HepG2 (cell line): ENCODE measurements at regions not wholly inside any gene's neighbourhood (a gene's known extent, or its start where the extent isn't known, plus 50 kb on each side); places are given as distances from the start of the nearest gene placed in this dataset.

ENCODE experiments used
- ATAC-seq: fragments of 200-7000 bp; cut with Tn5 transposase; 3 replicates; pipeline ENCODE4 v1.9.1; 2020; ENCODE audit warnings: mild to moderate bottlenecking, moderate library complexity
- BruUV-seq: library from RNA; stranded (reverse); fragments of 400-500 nt; replicated peaks from 2 replicates; lab custom pipeline; 2021; lab: Mats Ljungman, UMichigan
- CTCF ChIA-PET: fragments of 300-600 bp; formaldehyde crosslinking; extraction: SDS; loops from one replicate; lab custom pipeline; 2021; ENCODE audit warnings: low total read pairs, inconsistent platforms, low intra/inter-chr PET ratio; lab: Yijun Ruan, JAX
- POLR2A ChIA-PET: fragments of 350-600 bp; sonication (Branson Sonifier 250); formaldehyde crosslinking; loops from one replicate; lab custom pipeline; 2020; ENCODE audit warnings: antibody characterized with exemption, inconsistent platforms; lab: Yijun Ruan, JAX
- DNase-seq: peaks from one replicate; pipeline ENCODE4 v3.0.0-alpha.2; 2015; ENCODE audit warnings: low spot score
- FAIRE-seq: peaks from 3 replicates; lab custom pipeline; 2011; peaks lifted over from hg19 to GRCh38; lab: Jason Lieb, UNC
- H2AFZ ChIP-seq: one replicate; pipeline ENCODE4 v1.6.1; 2011; ENCODE audit warnings: low read length, inconsistent platforms
- H3K27ac ChIP-seq: fragments of 300-600 bp; 3 replicates; pipeline ENCODE4 v1.8.0; 2011; ENCODE audit warnings: mixed run types, mild to moderate bottlenecking, mixed read lengths, low read length, inconsistent platforms; ENCODE audit not compliant: insufficient read depth; ENCODE audit errors: extremely low read length
- H3K27me3 ChIP-seq, 2 experiments: fragments of 200-600 bp in 1 of 2; 2 replicates in 1 of 2; 3 replicates in 1 of 2; pipeline versions ENCODE4 v1.6.0 to v1.8.0; 2011; ENCODE audit warnings: low read length in 2 of 2, mild to moderate bottlenecking in 2 of 2, moderate library complexity in 2 of 2, inconsistent platforms in 1 of 2; ENCODE audit not compliant: insufficient read depth in 2 of 2, control insufficient read depth in 1 of 2
- H3K36me3 ChIP-seq, 2 experiments: fragments of 200-600 bp in 1 of 2; replicated peaks in 1 of 2; 2 replicates in 1 of 2; 3 replicates in 1 of 2; pipeline versions ENCODE4 v1.5.1 to v1.8.0; 2011; ENCODE audit warnings: low read length in 2 of 2, inconsistent platforms in 1 of 2; ENCODE audit not compliant: insufficient read depth in 2 of 2, control insufficient read depth in 1 of 2
- H3K4me1 ChIP-seq: 2 replicates; pipeline ENCODE4 v1.5.1; 2012; ENCODE audit warnings: low read length, inconsistent platforms; ENCODE audit not compliant: insufficient read depth
- H3K4me2 ChIP-seq: 2 replicates; pipeline ENCODE4 v1.6.0; 2011; ENCODE audit warnings: low read depth, low read length, inconsistent platforms
- H3K4me3 ChIP-seq, 3 experiments: fragments of 200-600 bp in 1 of 3; sonication (generic), shearing (Covaris generic) in 1 of 3; replicated peaks in 1 of 3; 2 replicates each; pipeline ENCODE4 v1.5.1; 2011 to 2016; ENCODE audit warnings: low read length in 3 of 3, inconsistent platforms in 2 of 3, low read depth in 2 of 3, mild to moderate bottlenecking in 2 of 3, control low read depth in 1 of 3, mixed read lengths in 1 of 3; ENCODE audit not compliant: insufficient read depth in 1 of 3
- H3K79me2 ChIP-seq: one replicate; pipeline ENCODE4 v1.6.1; 2011; ENCODE audit warnings: low read length, inconsistent platforms; ENCODE audit not compliant: insufficient read depth
- H3K9ac ChIP-seq: 2 replicates; pipeline ENCODE4 v1.6.0; 2011; ENCODE audit warnings: mild to moderate bottlenecking, low read depth, low read length, inconsistent platforms; ENCODE audit not compliant: insufficient read depth
- H3K9me3 ChIP-seq: 2 replicates; pipeline ENCODE4 v1.5.1; 2012; ENCODE audit warnings: mild to moderate bottlenecking, low read length
- H4K20me1 ChIP-seq: 2 replicates; pipeline ENCODE4 v1.6.0; 2011; ENCODE audit warnings: inconsistent platforms, mild to moderate bottlenecking, low read length, moderate library complexity; ENCODE audit not compliant: insufficient read depth
- ATF1 ChIP-seq: IDR thresholded peaks from 2 replicates; pipeline ENCODE4 v1.6.1; 2016; ENCODE audit warnings: mild to moderate bottlenecking, control low read depth
- DMAP1 ChIP-seq: IDR thresholded peaks from 2 replicates; pipeline ENCODE4 v1.6.1; 2016
- FOXA1 ChIP-seq, 2 experiments: fragments of 450-650 bp in 1 of 2; sonication (generic) in 1 of 2; formaldehyde crosslinking in 1 of 2; IDR thresholded peaks; 2 replicates each; pipeline versions ENCODE4 v1.4.0 to v1.6.1; 2016 to 2020; ENCODE audit warnings: missing genetic modification reagents in 1 of 2
- MTF2 ChIP-seq: sonication (generic); formaldehyde crosslinking; IDR thresholded peaks from 2 replicates; pipeline ENCODE4 v1.5.0; 2020; ENCODE audit warnings: missing genetic modification reagents, borderline replicate concordance
- PHF8 ChIP-seq: sonication (generic); formaldehyde crosslinking; IDR thresholded peaks from 2 replicates; pipeline ENCODE4 v1.5.0; 2020; ENCODE audit warnings: missing genetic modification reagents
- PLRG1 ChIP-seq: fragments of 450-650 bp; conservative IDR thresholded peaks from 2 replicates; pipeline ENCODE4 v1.6.1; 2016
- POLR2AphosphoS5 ChIP-seq: IDR thresholded peaks from 2 replicates; pipeline ENCODE4 v1.6.1; 2012; ENCODE audit warnings: low read depth, low read length
- PRMT3 ChIP-seq: sonication (generic); formaldehyde crosslinking; IDR thresholded peaks from 2 replicates; pipeline ENCODE4 v1.8.1; 2022; ENCODE audit warnings: low read depth, mild to moderate bottlenecking, moderate library complexity, missing genetic modification reagents, borderline replicate concordance
- RFXAP ChIP-seq: sonication (generic); formaldehyde crosslinking; IDR thresholded peaks from 2 replicates; pipeline ENCODE4 v1.4.0; 2020; ENCODE audit warnings: missing genetic modification reagents, borderline replicate concordance
- SMAD9 ChIP-seq: sonication (generic); formaldehyde crosslinking; IDR thresholded peaks from 2 replicates; pipeline ENCODE4 v1.5.1; 2020; ENCODE audit warnings: mild to moderate bottlenecking, missing genetic modification reagents
- SOX5 ChIP-seq: IDR thresholded peaks from 2 replicates; pipeline ENCODE4 v1.6.1; 2016; ENCODE audit warnings: borderline replicate concordance
- SRY ChIP-seq: sonication (generic); formaldehyde crosslinking; IDR thresholded peaks from 2 replicates; pipeline ENCODE4 v1.8.0; 2022; ENCODE audit warnings: mild to moderate bottlenecking, missing genetic modification reagents
- ZBTB7B ChIP-seq: sonication (generic); formaldehyde crosslinking; IDR thresholded peaks from 2 replicates; pipeline ENCODE4 v1.4.0; 2020; ENCODE audit warnings: missing genetic modification reagents
- ZFP90 ChIP-seq: sonication (generic); formaldehyde crosslinking; IDR thresholded peaks from 2 replicates; pipeline ENCODE4 v1.8.0; 2022; ENCODE audit warnings: missing genetic modification reagents, mild to moderate bottlenecking, inconsistent platforms, borderline replicate concordance
- ZNF251 ChIP-seq: sonication (generic); formaldehyde crosslinking; IDR thresholded peaks from 2 replicates; pipeline ENCODE4 v1.9.0; 2021; ENCODE audit warnings: mild to moderate bottlenecking, missing genetic modification reagents
- WGBS: methylation state at CpG from one replicate; pipeline ENCODE4 v1.1.6; 2017; ENCODE audit warnings: low lambda C conversion rate; 5-methylcytosine and 5-hydroxymethylcytosine counted together
- in situ Hi-C: cut with HindIII; loops from 2 replicates; pipeline ENCODE4 v1.10.0; 2017; ENCODE audit warnings: low pct_unique_long_range_greater_than_20kb; ENCODE audit not compliant: extremely low pct_ligation_motif_present
- intact Hi-C: fragments of 100-400 bp; cut with micrococcal nuclease; formaldehyde crosslinking; loops from one replicate; pipeline ENCODE4 v1.10.0; 2022; ENCODE audit not compliant: unreplicated experiment
- TF ChIP-seq, protein P1 (sequence below): sonication (generic); formaldehyde crosslinking; IDR thresholded peaks from 2 replicates; pipeline ENCODE4 v1.4.0; 2020; ENCODE audit warnings: mild to moderate bottlenecking, missing genetic modification reagents
- TF ChIP-seq, protein P2 (sequence below): sonication (generic); formaldehyde crosslinking; IDR thresholded peaks from 2 replicates; pipeline ENCODE4 v1.4.0; 2020; ENCODE audit warnings: mild to moderate bottlenecking, missing genetic modification reagents

DNA sequence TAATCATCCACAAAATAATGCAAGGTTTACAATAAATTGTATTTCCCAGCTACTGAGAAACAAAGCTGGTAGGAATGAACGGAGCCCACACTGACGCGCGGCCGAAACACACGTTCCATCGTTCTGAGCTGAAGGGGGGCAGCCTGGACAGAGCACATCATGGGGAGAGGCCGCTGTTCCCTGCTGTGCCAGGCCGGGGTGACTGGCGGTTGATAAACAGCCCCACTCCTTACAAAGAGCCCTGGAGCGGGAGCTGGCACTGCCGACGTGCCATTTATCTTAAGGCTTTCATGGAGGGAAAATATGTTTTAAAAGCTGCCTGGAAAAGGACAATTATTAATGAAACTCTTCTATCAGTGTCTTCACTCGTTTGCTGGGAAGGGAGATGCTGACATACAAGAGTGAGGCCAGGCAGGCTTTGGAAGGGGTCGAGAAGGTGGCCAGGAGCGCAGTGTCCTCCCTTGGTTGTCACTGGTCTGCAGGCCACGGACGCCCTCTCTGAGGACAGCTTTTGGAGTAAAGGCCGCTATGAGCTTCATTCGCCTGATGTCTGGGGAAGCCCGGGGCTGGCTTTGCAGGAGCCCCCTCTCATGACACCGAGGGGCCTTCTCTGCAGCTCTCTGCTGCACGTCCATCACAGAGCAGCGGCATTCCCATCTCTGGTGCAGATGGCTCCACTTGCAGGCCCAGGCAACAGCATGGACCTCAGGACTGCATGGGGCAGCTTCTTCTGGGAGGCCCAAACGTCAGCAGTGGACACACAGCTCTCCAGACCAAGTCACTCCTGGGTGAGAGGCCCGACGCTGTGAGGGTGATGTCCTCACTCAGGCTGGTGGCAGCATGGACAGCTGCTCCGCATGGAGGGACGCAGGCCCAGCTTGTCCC is 355.3 kb upstream of the SFSWAP start:
- H3K27ac ChIP-seq = no peak overlapping the region
- ATAC-seq (no peak), FAIRE-seq (no peak), DNase-seq (no peak)
- no peak overlapping the region for H2AFZ ChIP-seq
- ChIA-PET POLR2A (no interaction called here), CTCF (no interaction called here)
- intact Hi-C loops (no loop called here), in situ Hi-C loops (no loop called here)
- H3K9me3 ChIP-seq = no peaks in the 10 kb centered on the region
- H4K20me1 ChIP-seq = no peaks in the 10 kb centered on the region
- H3K4me1 ChIP-seq = no peaks in the 10 kb centered on the region
- 48% methylated on average over 20 of the region's 29 CpGs for WGBS
- no peaks in the 10 kb centered on the region for H3K36me3 ChIP-seq
- no peak overlapping the region for H3K9ac ChIP-seq
- BruUV-seq = no TSS peak
- no peaks in the 10 kb centered on the region for H3K79me2 ChIP-seq
- no peak overlapping the region for H3K4me3 ChIP-seq
- TF ChIP-seq FOXA1 (IDR thresholded peaks at IDR 0.05) (no peak), FOXA1 (CRISPR knock-in tag; IDR thresholded peaks at IDR 0.05) (no peak), PLRG1 (no peak), SRY (CRISPR knock-in tag) (no peak), SOX5 (CRISPR knock-in tag) (no peak), ZFP90 (CRISPR knock-in tag) (no peak), ZBTB7B (CRISPR knock-in tag) (no peak), SMAD9 (CRISPR knock-in tag) (no peak), POLR2AphosphoS5 (no peak), DMAP1 (no peak), PRMT3 (CRISPR knock-in tag) (no peak), ATF1 (no peak), ZNF251 (CRISPR knock-in tag) (no peak), PHF8 (no peak), MTF2 (CRISPR knock-in tag) (no peak), RFXAP (no peak)
- TF ChIP-seq, protein P1, sequence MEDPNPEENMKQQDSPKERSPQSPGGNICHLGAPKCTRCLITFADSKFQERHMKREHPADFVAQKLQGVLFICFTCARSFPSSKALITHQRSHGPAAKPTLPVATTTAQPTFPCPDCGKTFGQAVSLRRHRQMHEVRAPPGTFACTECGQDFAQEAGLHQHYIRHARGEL (CRISPR knock-in tag) = no peak
- TF ChIP-seq, protein P2, sequence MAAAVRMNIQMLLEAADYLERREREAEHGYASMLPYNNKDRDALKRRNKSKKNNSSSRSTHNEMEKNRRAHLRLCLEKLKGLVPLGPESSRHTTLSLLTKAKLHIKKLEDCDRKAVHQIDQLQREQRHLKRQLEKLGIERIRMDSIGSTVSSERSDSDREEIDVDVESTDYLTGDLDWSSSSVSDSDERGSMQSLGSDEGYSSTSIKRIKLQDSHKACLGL = no peak
- peaks cover 3 to 32% of the 10 kb centered on the region in 2 experiments; a peak in 3 of 5 replicates for H3K27me3 ChIP-seq
- H3K4me2 ChIP-seq = no peak overlapping the region
